ENCODE measurements at regions not wholly inside any gene's neighbourhood (a gene's known extent, or its start where the extent isn't known, plus 50 kb on each side); places are given as distances from the start of the nearest gene placed in this dataset.

DNA sequence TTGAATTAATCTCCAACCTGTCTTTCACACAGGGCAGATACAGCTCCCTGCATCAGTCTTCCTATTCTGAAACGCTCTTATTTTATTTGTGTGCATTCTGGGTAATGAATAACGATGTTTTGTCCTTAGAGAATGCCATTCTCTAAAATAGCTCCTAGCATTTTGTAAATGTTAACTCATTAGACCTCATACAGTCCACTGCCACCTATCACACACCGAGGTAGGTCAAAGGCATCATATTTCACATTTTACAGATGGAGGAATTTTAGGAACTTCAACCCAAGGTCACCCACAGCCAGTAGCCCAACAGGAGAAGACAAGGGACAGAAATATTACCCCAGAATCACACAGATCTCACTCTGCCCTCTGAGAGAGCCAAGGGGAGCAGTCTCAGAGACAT is 455.4 kb upstream of the GYPC start:
- DNase-seq (ENCODE audit: low read depth) = no peak
- TF ChIP-seq, protein P1, sequence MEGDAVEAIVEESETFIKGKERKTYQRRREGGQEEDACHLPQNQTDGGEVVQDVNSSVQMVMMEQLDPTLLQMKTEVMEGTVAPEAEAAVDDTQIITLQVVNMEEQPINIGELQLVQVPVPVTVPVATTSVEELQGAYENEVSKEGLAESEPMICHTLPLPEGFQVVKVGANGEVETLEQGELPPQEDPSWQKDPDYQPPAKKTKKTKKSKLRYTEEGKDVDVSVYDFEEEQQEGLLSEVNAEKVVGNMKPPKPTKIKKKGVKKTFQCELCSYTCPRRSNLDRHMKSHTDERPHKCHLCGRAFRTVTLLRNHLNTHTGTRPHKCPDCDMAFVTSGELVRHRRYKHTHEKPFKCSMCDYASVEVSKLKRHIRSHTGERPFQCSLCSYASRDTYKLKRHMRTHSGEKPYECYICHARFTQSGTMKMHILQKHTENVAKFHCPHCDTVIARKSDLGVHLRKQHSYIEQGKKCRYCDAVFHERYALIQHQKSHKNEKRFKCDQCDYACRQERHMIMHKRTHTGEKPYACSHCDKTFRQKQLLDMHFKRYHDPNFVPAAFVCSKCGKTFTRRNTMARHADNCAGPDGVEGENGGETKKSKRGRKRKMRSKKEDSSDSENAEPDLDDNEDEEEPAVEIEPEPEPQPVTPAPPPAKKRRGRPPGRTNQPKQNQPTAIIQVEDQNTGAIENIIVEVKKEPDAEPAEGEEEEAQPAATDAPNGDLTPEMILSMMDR (conservative IDR thresholded peaks at IDR 0.05; ENCODE audit: low read depth, low read length) = no peak
- H3K4me3 ChIP-seq (ENCODE audit: low read length) = no peak overlapping the region

DNA sequence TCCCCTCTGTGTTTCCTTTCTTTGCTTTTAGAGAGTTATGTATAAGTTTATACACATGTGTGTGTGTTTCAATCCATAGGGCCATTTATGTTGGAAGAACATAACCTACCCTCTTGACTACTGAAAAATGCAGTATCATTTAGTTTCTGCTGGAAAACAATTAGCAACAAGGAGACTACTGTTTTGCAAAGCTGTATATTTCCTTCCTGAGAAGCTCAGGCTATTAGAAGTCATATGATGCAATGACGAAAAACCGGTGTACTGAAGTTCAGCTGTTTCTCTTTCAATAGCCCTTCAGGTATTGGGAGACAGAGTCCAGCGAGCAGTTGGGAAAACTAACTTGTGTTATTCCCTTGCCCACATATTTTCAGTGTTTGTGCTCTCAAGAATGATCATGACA is 447.7 kb upstream of the GYPC start:
- H3K4me3 ChIP-seq (ENCODE audit: low read length) = no peak overlapping the region
- no peak for DNase-seq (ENCODE audit: low read depth)
- TF ChIP-seq, protein P1 (conservative IDR thresholded peaks at IDR 0.05; ENCODE audit: low read depth, low read length) = no peak

DNA sequence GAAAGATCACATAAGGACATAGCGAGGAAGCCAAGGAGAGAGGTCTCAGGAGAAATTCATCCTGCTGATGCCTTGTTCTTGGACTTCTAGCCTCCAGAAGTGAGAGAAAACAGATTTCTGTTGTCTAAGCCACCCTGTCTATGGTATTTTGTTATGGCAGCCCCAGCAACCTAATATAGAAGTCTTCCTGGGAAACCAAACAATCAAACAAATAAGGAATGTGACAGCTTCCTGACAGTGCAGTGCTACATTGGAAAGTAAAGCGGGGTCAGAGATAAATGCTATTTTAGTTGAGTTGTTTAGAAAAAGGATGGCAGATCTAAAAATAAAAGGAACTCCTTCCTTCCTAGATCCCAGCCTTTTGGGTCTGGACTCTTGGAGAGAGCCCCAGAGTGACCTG is 443.2 kb upstream of the GYPC start:
- DNase-seq (ENCODE audit: low read depth) = no peak
- no peak overlapping the region for H3K4me3 ChIP-seq (ENCODE audit: low read length)
- TF ChIP-seq, protein P1 (conservative IDR thresholded peaks at IDR 0.05; ENCODE audit: low read depth, low read length) = no peak

- DNase-seq (ENCODE audit: low read depth) = no peak
- TF ChIP-seq, protein P1 (conservative IDR thresholded peaks at IDR 0.05; ENCODE audit: low read depth, low read length) = no peak
- no peak overlapping the region for H3K4me3 ChIP-seq (ENCODE audit: low read length)
These were observed 436.9 kb upstream of the GYPC start for GRCh38 chr2:126219081-126219480.

DNA sequence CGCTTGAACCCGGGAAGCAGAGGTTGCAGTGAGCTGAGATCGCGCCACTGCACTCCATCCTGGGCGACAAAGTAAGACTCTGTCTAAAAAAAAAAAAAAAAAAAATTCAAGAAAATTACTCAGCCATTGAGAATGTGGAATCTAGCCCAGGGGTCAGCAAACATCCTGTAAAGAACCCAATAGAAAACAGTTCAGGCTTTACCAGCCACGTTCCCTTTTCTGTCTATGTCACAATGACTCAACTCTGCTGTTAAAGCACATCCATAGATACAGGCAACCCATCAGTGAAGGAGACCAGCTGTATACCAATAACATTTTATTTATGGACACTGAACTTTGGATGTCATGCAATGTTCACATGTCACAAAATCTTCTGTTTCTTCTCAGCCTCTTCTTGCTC is 435.6 kb upstream of the GYPC start:
- H3K4me3 ChIP-seq (ENCODE audit: low read length) = no peak overlapping the region
- TF ChIP-seq, protein P1 (conservative IDR thresholded peaks at IDR 0.05; ENCODE audit: low read depth, low read length) = no peak
- DNase-seq (ENCODE audit: low read depth) = no peak

- no peak overlapping the region for H3K4me3 ChIP-seq (ENCODE audit: low read length)
- TF ChIP-seq, protein P1 (conservative IDR thresholded peaks at IDR 0.05; ENCODE audit: low read depth, low read length) = no peak
- DNase-seq (ENCODE audit: low read depth) = no peak
These were observed 434.5 kb upstream of the GYPC start for GRCh38 chr2:126221506-126221905.

GRCh38 chr2:126222278-126222677 is 433.7 kb upstream of the GYPC start:
- no peak for DNase-seq (ENCODE audit: low read depth)
- TF ChIP-seq, protein P1 (conservative IDR thresholded peaks at IDR 0.05; ENCODE audit: low read depth, low read length) = no peak
- H3K4me3 ChIP-seq (ENCODE audit: low read length) = no peak overlapping the region
